Islet precursor cell (in vitro differentiated cells): ENCODE measurements at regions not wholly inside any gene's neighbourhood (a gene's known extent, or its start where the extent isn't known, plus 50 kb on each side); places are given as distances from the start of the nearest gene placed in this dataset.
"Not testable (repeated sequence)": the region's sequence is repeated elsewhere in the genome, so short reads cannot be mapped to it uniquely, and the experiment has no call there.

Source experiments
- DNase-seq: peaks from one replicate; pipeline ENCODE4 v3.0.0-alpha.2; 2018

- DNase-seq = no peak
These were observed 54.2 kb upstream of the NFIA start for GRCh38 chr1:61028136-61028535.

GRCh38 chr1:61018068-61018467 lies 64.3 kb upstream of the NFIA start:
- DNase-seq = not testable (repeated sequence)

DNA sequence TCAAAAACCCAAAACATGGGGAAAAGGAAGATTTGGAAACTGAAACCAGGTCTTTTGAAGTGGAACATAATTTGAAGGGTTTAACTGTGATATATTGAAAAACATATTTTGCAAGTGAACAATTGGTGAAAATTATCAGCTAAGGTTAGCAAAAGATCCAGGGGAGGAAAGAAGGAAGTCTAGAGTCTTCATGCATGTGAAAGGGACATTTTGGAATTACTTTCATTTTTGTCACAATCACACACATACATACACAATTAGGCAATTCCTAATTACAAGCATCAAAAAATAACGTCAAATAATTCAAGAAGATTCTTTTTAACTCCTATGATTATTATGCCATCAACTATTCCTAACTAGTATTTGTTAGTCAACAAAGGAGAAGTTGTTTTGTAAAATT lies 64.7 kb upstream of the NFIA start:
- DNase-seq = no peak

- DNase-seq = no peak
These were observed 68.3 kb upstream of the NFIA start for GRCh38 chr1:61013946-61014667.

DNA sequence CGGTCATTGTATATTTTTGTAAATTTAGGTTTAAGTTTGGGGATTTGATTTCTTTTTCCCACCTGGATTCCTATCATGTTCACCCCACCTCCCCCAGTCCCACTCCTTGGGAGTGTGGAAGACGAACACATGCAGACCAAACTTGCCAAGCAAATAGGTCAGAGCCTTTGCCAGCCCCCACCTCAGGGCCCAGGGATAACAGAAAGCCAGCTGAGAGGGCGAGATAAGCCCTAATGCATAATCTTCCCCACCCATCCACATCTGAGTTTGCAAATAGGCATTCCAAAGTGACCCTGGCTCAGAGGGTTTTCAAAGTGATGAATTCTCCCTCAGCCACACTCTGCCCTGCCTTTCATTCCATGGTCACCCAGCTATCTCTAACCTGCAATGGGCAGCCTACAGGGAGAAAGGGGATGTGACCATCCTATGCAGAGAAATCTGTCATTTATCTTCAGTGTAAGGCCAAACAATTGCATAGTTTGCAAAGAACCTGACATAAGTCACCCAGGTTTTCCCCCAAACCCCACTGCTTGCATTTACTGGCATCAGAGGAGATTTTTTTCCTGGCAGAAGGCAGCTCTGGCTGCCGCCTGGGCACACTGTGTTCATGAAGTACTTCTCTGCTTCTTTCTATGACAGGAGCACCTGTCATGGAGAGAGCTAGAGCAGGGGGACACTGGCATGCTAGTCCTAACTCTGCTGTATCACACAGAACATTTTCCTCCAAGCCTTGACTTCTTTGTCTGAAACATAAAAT lies 69.0 kb upstream of the NFIA start:
- no peak for DNase-seq

DNA sequence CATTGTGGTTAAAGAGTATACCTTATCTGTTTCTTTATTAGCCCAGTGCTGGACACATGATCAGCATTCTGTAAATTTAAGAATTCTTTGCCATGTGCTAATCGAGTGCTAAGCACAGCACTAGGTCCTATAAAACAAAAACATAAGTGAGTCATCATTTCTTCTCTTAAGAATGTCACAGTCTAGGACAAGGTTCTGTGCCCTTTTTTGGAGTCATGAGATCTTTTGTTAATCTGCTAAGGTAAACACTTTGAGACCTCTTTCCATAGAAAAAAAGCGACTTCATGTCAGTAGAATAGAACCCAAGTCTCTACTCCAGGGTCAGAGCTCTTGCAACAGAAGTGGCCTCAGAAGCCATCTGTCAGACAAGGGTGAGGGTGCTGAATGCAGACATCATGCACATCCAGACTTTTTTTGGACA lies 70.0 kb upstream of the NFIA start:
- no peak for DNase-seq

GRCh38 chr1:61011561-61012263 lies 70.6 kb upstream of the NFIA start:
- DNase-seq = no peak

DNA sequence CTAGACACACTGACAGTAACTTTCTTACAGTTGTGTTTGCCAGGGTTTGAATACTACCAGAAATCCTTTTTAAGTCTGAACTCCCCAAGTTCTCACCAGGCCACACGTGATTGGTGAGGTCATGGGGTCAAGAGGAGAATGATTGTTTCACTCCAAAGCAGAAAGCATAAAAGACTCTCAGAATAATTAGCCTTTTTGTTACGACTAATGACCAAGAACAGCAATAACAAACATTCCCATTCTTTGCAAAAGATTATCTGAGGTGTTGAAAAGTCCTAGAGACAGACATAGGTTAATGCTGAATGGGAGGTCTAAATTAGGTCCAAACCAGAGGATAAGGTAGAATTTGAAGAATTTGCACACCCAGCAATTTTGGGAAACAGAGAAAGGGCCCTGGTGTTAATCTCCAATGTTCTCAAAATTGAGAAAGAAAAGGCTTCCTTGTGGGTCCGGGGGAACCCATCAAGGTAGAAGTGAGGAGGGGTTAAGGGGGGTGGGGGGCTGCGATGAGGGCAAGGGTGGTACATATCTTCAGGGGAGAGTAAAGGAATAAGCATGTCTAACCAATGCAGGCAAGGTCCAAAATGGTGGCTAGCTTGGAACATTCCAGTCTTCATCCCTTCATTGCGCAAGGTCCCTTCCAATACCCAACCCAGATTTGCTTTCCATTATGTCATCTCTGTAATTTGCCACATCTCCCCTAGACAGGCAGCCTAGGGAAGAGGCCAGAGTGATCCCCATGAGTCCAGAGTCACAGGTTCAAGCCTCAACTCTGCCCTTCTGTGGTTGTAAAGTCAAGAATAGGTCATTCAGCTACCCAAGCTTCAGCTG lies 74.6 kb upstream of the NFIA start:
- DNase-seq = no peak

- DNase-seq = peak; percentile 77
These were observed 76.5 kb upstream of the NFIA start for GRCh38 chr1:61005614-61006580.

DNA sequence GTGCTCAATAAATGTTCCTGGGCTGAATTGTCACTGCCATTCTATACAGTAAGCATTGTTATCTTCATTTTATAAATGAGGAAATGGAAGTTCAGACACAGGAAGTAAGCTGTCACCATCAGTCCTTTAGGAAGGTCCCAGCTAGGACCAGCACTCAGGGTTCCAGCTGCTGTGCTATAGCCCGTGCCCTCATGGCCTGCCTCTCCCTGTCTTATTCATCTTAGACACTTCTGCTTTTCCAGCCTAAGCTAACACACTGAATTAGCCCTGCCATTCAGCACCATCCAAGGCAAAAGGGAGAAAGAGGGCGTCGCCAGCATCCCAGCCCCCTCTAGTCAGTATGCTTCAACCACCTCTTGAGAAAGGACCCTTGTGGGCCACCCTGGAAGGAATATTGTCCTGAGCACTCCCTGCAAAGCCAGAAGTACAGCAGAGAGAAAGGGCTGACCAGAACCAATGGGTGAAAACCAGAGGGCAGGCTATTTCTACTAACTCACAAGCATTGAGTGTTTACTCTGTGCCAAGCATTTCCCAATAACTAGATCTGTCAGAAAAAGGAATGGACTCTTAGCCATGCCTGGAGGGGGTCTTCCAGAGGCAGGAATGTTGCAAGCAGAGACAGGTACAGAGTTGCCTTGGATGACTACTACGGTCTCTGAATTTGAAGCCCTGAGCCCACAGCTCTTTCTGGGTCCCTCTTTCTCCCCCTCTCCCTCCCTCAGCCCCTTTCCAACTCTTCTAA lies 77.9 kb upstream of the NFIA start:
- peak; percentile 69 for DNase-seq

DNA sequence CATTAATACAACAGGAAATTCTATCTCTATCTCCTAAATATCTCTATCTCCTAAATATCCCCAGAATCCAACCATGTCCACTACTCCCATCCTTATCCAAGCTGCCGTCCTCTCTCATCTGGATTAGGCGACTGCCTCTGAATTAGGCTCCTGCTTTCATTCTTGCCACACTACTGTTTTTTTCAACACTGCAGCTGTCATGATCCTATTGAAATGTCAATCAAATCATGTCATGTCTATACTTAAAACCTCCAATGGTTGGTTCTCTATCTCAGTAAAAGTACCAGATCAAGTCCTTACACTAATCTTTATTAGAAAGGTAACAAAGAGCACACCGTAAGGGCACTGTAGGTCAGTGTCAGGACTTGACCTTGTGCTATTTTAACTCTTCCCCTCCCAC lies 82.0 kb upstream of the NFIA start:
- peak; percentile 6 for DNase-seq

- peak; percentile 49 for DNase-seq
These were observed 83.6 kb upstream of the NFIA start for GRCh38 chr1:60998786-60999185.

DNA sequence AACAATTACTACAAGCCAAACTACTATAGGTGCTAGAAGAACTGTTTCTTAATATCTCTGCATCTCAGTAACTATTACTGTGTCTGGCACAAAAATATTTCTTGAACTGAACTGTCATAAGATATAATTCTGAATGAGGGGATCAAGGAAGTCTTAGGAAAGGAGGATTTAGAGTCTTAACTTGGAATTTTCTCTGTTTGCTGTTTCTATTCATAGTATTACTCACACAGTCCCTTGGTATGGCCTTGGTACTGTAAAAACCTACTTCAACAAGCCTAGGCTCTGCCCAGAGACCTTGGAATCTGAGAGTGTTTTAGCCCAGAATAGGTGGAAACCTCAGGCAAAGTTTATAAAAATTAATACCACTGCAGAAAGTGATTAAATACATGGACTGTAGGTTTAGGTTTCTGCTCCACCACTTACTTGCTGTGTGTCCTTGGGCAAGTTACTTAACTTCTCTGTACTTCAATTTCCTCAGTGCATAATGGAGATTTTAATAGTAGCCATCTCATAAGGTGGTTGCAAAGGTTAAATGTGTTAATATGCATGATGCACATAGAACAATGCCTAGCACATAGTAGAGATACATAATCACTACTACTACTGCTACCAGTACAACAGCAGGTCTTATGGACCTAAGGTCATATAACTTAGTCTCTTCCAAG lies 87.4 kb upstream of the NFIA start:
- DNase-seq = no peak

- peak; percentile 22 for DNase-seq
These were observed 88.0 kb upstream of the NFIA start for GRCh38 chr1:60994369-60994768.

GRCh38 chr1:60992165-60992564 lies 90.2 kb upstream of the NFIA start:
- DNase-seq = no peak

GRCh38 chr1:60990714-60991090 lies 91.7 kb upstream of the NFIA start:
- no peak for DNase-seq

DNA sequence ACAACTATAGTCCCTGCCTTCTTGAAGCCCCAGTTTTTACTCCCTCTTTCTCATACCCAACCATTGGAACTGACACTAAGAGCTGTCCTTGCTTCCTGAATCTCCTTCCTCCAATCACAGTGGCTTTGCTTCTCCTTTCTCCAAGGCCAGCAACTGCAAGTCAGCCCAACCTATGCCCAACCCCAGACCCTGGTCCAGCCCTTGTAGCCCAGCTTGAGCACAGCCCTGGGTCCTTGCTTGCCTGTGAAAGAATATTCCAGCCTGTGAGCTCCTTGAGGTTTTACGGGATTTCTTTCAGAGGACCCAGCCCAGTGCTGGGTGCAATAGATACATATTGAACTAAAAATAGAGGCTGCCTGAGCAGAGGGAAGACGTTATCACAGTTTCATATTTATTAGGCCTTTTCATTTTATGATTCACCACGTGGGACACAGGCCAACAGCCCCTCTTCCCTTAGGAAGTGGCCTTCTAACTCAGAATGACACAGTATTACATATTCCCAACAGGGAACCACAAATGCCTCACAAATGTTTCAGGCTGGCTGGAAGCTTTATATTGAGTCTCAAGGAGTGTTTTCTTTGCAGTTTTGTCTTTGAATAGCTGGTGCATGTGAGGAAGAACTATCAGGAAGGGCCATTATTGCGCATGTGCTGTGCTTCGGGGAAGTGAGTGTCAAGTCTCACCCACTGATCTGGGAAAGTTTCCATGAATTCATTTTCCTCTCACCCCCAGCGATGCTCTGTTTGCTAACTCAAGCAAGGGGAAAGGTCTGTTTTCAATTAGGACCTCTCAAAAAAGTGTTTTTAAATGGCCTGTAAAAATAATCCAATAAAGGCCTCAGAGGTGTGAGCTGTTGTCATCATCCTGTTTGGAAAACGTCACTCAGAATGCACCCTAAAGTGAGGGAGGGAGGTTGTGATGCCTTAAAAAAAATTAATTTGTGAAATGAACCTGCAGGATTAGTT lies 92.3 kb upstream of the NFIA start:
- DNase-seq = no peak

DNA sequence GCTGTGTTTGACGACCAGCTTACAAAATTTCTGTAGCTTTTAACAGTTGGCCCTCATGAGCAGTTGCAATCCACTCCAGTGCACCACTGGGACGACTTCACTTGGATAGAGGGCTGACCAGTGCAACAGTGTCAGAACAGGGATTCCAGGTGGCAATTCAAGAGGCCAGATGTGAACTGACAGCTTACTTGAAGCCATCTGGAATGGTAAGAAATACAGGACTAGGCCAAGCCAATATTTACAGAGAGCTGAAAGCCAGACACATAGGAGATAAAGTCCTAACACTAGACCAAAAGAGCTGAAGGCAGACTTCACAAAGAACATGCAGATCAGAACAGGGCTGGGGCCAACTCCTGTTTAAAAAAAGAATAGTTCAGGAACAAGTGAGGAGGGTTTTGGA lies 93.5 kb upstream of the NFIA start:
- DNase-seq = no peak

- no peak for DNase-seq
These were observed 94.5 kb upstream of the NFIA start for GRCh38 chr1:60987904-60988303.
